ENCODE measurements at regions not wholly inside any gene's neighbourhood (a gene's known extent, or its start where the extent isn't known, plus 50 kb on each side); places are given as distances from the start of the nearest gene placed in this dataset.
"Not testable (repeated sequence)": the region's sequence is repeated elsewhere in the genome, so short reads cannot be mapped to it uniquely, and the experiment has no call there.

DNA sequence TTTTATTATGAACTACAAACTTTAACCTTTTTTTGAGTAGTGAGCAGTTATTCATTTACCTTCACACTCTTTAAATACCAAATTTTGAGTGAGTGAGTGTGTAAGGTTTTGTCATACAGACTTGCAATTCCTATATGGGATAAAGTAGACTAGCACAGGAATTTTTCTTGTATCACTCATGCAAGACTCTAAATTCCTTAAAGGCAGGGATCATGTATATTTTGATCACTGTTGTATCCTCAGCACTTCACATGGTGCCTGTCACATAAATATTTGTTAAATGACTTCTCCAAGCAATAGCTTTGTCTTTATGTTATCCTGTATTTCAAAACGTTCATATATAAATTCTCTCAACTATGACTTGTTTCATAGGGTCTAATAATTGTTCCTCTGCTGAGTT, 119.1 kb upstream of the NBPF19 start:
- H3K4me3 ChIP-seq (ENCODE audit: low read length) = not testable (repeated sequence)

DNA sequence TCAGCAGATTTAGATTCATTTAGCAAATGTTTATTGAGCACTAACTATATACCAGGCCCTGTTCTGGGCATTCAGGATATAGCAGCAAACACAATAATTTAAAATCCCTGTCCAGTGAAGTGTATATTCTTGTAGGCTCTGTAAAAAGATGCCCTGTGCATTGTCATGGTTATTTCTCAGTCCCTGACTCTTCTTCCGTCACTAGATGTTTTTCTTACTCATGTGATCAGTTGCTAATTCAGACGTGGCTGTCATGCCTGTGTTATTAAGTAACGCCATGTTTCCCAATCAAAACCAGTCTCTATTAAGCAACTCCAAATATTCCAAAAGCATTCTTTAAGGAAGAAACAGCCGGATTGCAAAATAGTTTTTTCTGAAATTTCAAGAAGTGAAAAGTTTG, 118.7 kb upstream of the NBPF19 start:
- not testable (repeated sequence) for H3K4me3 ChIP-seq (ENCODE audit: low read length)

GRCh38 chr1:149360351-149360750, 114.5 kb upstream of the NBPF19 start:
- H3K4me3 ChIP-seq (ENCODE audit: low read length) = not testable (repeated sequence)

DNA sequence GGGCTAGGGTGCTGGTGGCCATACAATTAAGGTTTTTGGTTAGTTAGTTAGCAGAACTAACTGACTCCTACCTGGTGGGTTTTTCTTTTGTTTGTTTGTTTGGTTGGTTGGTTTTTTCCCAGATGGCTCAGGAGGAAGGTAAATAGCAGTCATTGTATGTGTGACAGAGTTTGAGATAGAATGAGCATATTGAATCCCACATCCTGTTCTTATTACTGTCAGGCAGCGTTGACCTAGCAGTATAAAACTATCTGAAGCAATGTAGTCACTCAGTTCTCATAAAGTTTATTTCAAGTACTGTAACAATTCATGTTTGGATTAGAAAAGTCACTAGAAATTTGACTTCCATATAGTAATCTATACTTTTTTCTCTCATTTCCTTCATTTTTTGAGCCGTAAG, 113.5 kb upstream of the NBPF19 start:
- not testable (repeated sequence) for H3K4me3 ChIP-seq (ENCODE audit: low read length)

DNA sequence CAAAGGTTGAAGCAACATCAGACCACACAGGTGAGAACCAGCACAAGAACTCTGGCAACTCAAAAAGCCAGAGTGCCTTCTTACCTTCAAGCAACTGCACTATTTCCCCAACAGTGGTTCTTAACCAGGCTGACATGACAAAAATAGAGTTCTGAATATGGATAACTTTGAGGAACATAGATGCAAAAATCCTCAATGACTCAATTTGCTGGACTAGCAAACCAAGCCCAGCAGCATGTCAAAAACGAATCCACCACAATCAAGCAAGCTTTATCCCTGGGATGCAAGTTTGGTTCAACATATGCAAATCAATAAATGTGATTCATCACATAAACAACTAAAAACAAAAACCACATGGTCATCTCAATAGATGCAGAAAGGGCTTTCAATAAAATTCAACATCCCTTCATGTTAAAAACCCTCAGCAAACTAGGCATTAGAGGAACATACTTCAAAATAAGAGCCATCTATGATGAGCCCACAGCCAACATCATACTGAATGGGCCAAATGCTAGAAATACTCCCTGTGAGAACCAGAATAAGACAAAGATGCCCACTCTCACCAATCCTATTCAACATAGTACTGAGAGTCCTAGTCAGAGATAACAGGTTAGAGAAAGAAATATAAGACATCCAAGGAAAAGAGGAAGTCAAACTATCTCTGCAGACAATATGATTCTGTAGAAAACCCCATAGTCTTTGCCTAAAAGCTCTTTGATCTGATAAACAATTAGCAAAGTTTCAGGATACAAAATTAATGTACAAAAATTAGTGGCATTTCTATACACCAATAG, 110.5 kb upstream of the NBPF19 start:
- not testable (repeated sequence) for H3K4me3 ChIP-seq (ENCODE audit: low read length)

DNA sequence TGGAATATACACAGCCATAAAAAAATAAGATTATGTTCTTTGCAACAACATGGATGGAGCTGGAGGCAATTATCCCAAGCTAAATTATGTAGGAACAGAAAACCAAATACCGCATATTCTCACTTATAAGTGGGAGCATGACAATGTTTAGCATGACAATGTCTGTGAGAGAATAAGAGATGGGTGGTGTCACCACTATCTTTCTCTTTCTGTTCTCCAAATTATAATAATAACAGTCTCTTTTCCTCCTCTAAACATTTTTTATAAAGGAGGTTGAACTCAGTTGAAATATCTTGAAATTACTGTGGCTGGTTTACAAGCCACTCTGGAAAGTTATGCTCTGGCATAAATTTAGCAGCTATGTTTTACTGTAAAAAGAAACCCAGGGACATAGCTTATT, 108.4 kb upstream of the NBPF19 start:
- H3K4me3 ChIP-seq (ENCODE audit: low read length) = not testable (repeated sequence)

- not testable (repeated sequence) for H3K4me3 ChIP-seq (ENCODE audit: low read length)
Measured at GRCh38 chr1:149367472-149368044, 107.3 kb upstream of the NBPF19 start.

GRCh38 chr1:149368337-149368736, 106.5 kb upstream of the NBPF19 start:
- not testable (repeated sequence) for H3K4me3 ChIP-seq (ENCODE audit: low read length)

GRCh38 chr1:149369081-149369480, 105.8 kb upstream of the NBPF19 start:
- not testable (repeated sequence) for H3K4me3 ChIP-seq (ENCODE audit: low read length)

- H3K4me3 ChIP-seq (ENCODE audit: low read length) = not testable (repeated sequence)
Measured at GRCh38 chr1:149371955-149372354, 102.9 kb upstream of the NBPF19 start.

DNA sequence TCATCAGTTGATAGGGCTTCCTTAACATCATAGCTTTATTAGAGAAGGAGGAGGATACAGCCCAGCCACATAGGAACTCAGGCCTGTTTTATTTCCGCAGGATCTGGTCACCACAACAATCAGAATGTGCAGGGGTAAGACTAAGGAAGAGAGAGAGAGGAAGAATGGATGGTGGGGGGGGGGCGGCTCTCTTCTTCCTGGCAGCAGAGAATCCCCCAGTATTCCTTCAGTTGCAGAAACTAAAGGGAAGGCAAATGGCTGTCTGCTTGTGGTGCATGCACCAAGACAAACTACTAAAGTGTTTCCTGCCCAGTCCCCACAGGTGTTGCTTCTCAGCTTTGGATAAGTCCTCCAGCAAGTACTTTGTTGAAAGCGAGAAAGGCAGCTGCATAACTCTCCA, 96.4 kb upstream of the NBPF19 start:
- H3K4me3 ChIP-seq (ENCODE audit: low read length) = not testable (repeated sequence)

DNA sequence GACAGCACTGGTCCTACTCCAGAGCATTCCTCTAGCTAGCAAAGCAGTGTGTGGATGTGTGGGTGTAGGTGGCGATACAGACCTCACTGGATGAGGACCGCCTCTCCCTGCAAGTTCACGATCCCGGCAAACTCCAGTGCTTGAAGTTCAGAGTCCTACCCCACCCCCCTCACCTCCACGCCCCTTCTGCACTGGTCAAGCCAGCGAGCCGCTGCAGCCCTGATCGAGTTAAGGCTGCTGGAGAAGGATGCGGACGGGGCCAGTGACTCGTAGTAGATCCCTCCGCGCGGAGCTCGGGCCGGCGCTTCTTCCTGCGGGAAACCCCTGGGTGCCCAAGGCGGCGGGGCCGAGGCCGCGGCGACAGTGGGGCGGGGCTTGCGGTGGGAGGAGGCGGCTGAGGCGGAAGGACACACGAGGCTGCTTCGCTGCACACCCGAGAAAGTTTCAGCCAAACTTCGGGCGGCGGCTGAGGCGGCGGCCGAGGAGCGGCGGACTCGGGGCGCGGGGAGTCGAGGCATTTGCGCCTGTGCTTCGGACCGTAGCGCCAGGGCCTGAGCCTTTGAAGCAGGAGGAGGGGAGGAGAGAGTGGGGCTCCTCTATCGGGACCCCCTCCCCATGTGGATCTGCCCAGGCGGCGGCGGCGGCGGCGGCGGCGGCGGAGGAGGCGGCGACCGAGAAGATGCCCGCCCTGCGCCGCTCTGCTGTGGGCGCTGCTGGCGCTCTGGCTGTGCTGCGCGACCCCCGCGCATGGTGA, 84.5 kb upstream of the NBPF19 start:
- peak overlapping the region; percentile 58; the same call in 1 of the 2 replicates for H3K4me3 ChIP-seq (ENCODE audit: low read length)

DNA sequence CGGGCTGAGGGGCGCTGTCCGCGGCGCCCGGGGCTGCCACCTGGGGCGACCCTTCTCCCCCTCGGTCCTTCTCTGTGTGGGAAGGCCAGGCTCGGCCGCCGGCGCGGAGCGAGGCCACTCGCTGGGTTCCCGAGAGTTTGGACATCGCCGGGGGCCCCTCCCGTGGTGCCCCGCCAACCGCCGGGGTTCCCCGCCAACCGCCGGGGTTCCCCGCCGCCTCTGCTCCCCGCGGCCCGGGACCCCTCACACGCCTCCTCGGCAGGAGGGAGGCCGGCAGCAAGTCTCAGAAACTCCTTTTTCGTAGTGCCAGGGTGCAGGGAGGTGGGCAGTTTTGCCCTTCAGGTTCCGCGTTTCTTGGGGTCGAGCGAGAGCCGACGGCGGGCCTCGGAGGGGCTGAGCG, 83.9 kb upstream of the NBPF19 start:
- peak overlapping the region; percentile 58; the same call in 1 of the 2 replicates for H3K4me3 ChIP-seq (ENCODE audit: low read length)

DNA sequence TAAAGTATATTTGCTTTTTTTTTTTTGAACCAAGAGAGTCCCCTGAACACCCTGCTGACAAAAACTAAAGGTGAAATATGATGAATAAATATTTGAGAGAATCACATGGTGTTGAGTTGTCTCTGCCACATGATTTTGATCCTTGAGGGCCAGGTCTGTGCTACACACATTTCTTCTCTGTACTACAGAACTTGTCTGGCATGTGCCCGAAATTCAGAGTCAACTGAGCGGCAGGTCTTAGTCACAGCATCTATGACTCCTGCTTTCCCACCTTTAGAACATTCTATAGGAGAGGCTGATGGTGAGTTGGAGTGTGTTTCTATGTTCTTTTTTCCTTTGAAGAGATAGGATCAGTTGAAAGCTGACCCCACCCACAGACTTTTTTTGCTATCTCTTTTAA, 79.0 kb upstream of the NBPF19 start:
- H3K4me3 ChIP-seq (ENCODE audit: low read length) = not testable (repeated sequence)

DNA sequence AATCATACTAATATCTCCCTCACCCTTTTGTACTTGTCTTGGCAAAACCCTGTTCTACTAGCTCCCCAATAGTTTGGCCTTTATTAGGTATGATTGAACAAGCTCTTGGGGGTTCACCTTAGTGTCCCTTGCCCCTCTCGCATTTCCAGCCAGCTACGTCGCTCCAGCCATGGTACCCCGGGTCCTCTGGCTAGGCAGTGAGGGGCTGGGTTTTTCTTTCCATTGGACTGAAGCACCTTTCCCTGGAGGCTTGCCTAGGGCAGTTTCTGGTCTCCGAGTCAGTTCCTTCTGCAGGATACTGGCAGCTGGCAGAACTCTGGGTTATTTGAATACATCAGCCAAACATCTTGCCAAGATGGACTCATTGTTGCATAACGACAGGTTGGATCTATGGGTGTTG, 76.3 kb upstream of the NBPF19 start:
- H3K4me3 ChIP-seq (ENCODE audit: low read length) = not testable (repeated sequence)

- H3K4me3 ChIP-seq (ENCODE audit: low read length) = not testable (repeated sequence)
Measured at GRCh38 chr1:149408404-149408803, 66.4 kb upstream of the NBPF19 start.

GRCh38 chr1:149415373-149415772, 59.5 kb upstream of the NBPF19 start:
- H3K4me3 ChIP-seq (ENCODE audit: low read length) = not testable (repeated sequence)

DNA sequence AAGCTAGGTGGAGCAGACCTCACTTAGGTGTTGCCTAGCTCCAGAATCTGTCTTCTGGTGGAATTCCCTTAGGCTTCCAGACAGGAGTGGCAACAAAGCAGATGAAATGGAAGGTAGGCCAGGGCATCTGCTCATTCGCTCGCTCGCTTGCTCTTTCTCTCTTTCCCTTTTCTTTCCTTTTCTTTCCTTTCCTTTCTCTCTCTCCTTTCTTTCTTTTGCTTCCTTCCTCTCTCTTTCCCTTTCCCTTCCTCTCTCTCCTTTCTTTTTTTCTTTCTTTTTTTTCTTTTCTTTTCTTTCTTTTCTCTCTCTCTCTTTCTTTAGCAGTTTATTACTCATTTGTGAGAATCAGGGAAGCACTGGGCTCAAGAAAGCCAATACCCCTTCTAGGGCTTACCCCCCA, 56.1 kb upstream of the NBPF19 start:
- H3K4me3 ChIP-seq (ENCODE audit: low read length) = not testable (repeated sequence)

DNA sequence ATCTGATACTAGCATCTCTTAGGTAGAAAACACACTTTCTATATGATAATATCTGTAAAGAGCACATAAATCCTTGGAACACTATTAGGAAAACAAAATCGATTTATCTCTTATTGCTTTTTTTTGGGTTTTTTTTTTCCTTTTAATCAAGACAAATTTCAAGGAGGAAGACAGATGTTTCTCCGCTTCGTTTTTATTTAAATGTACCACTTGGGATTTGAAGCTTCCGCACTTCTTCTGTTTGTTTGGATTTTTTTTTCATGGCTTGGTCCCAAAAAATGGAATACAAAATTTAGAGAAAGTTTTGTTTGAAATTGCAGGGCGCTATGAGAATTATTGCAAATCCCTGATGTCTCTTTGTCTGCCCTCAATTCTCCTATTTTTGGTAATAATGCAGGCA, 51.7 kb upstream of the NBPF19 start:
- H3K4me3 ChIP-seq (ENCODE audit: low read length) = not testable (repeated sequence)

All from GM08714 (cell line).